Activated CD8-positive, alpha-beta memory T cell treated with anti-CD3 and anti-CD28 coated beads, Interleukin-2, amount 10 ng/mL, durations not matched to agents 7 days and 5 days (primary cell): ENCODE measurements at regions not wholly inside any gene's neighbourhood (a gene's known extent, or its start where the extent isn't known, plus 50 kb on each side); places are given as distances from the start of the nearest gene placed in this dataset.
A peak's percentile ranks its signal among the peaks of the same experiment; 100 is the strongest.

ENCODE experiments used
- ATAC-seq: fragments of 150-1000 bp; cut with Tn5 transposase; one replicate; pipeline ENCODE4 v1.10.0; 2021; ENCODE audit warnings: moderate library complexity
- CTCF ChIA-PET: fragments of 350-600 bp; sonication (Branson Sonifier 250); formaldehyde crosslinking; loops from one replicate; lab custom pipeline; 2021; ENCODE audit warnings: antibody characterized with exemption; lab: Charles Lee
- DNase-seq: peaks from one replicate; pipeline ENCODE4 v3.0.0-alpha.2; 2020
- H3K27ac Mint-ChIP-seq: one replicate; pipeline ENCODE4 v1.8.0; 2021; ENCODE audit warnings: mild to moderate bottlenecking, mixed read lengths
- H3K27me3 Mint-ChIP-seq: one replicate; pipeline ENCODE4 v1.8.0; 2021; ENCODE audit warnings: mixed read lengths
- H3K36me3 Mint-ChIP-seq: one replicate; pipeline ENCODE4 v1.8.0; 2021; ENCODE audit warnings: mild to moderate bottlenecking, mixed read lengths
- H3K4me1 Mint-ChIP-seq: one replicate; pipeline ENCODE4 v1.8.0; 2021; ENCODE audit warnings: mixed read lengths
- H3K4me3 Mint-ChIP-seq: one replicate; pipeline ENCODE4 v1.8.0; 2021; ENCODE audit warnings: mild to moderate bottlenecking, moderate library complexity, mixed read lengths
- H3K9me3 Mint-ChIP-seq: one replicate; pipeline ENCODE4 v1.8.0; 2022; ENCODE audit warnings: low read depth, mixed read lengths

DNA sequence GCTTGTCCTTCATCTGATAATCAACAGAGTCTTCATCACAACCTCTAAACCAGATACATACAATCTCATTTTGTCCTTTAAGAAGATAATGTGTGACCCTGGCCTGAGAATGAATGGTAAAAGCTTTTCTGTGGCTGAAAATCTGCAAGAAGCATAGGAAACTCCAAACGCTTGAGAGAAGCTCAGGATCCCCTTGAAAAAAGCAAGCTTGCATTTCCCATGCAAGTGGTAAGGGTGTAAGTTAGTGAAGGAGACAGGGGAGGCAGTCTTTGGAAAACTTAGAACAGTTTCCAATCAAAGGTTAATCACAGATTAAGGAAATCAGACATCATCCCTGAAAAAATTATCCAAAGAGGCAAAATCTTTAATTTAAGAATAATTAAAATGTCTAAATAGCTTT lies 413.6 kb upstream of the SALL3 start:
- Mint-ChIP-seq H3K36me3 (no peaks in the 10 kb centered on the region), H3K4me3 (no peak overlapping the region), H3K9me3 (peaks cover 12% of the 10 kb centered on the region), H3K4me1 (no peaks in the 10 kb centered on the region), H3K27ac (no peak overlapping the region), H3K27me3 (no peaks in the 10 kb centered on the region)
- CTCF ChIA-PET, result no interaction called here
- no peak for DNase-seq
- ATAC-seq, result no peak

DNA sequence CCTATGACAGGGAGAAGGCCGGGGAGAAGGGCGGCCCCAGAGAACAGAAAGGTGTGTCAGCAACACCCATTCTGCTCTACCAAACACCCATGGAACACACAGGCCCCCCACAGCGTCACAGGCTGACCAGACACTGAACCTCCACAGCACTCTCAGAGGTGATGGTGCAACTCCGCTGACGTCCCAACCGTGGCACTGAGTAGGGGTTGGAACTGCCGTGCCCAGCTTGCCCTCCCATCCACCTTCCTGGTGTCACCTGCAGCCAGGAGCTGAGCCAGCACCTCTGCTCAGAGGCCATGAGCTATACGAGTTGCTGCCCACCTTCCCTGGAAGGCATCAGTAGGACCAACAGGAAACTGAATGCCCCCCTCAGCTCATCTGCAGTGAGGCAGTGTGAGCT lies 412.9 kb upstream of the SALL3 start:
- Mint-ChIP-seq H3K4me1 (no peaks in the 10 kb centered on the region), H3K4me3 (no peak overlapping the region), H3K27ac (no peak overlapping the region), H3K9me3 (peaks cover 15% of the 10 kb centered on the region), H3K36me3 (no peaks in the 10 kb centered on the region), H3K27me3 (no peaks in the 10 kb centered on the region)
- DNase-seq (no peak), ATAC-seq (no peak)
- CTCF ChIA-PET, result no interaction called here

DNA sequence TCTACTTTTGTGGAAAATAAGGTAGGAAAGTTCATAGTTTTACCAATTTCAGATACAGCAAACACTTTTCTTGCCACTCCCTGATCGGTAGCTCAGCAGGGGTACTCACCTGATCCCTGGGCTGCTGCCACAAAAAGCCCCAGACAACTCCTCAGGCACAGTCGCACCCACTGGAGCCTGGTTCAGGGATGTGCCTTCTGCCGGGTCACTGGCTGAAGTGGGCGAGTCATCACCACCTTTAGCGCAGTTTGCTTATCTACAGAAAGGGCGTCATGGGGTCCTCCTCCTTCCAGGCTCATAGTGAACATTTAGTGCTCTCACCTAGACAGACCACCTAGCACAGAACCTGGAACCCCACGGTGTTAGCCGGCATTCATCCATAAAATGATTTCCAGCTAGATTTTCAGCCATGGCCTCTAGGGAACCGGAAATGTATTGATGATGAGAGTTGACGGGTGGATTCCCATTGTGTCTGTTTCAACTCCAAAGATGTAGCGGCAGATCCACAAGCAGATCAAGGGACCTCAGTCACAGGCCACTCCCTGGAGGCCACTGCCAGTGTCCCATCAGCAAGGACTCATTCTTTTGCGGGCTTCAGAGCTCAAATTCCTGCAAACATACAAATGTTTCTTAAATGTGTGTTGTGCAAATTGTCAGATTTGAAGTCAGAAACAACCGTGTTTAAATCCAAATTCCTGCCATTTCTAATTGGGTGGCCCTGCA lies 408.4 kb upstream of the SALL3 start:
- DNase-seq (no peak), ATAC-seq (no peak)
- Mint-ChIP-seq H3K9me3 (peaks cover 23% of the 10 kb centered on the region), H3K4me1 (no peaks in the 10 kb centered on the region), H3K4me3 (no peak overlapping the region), H3K27ac (no peak overlapping the region), H3K27me3 (no peaks in the 10 kb centered on the region), H3K36me3 (no peaks in the 10 kb centered on the region)
- CTCF ChIA-PET, result no interaction called here

DNA sequence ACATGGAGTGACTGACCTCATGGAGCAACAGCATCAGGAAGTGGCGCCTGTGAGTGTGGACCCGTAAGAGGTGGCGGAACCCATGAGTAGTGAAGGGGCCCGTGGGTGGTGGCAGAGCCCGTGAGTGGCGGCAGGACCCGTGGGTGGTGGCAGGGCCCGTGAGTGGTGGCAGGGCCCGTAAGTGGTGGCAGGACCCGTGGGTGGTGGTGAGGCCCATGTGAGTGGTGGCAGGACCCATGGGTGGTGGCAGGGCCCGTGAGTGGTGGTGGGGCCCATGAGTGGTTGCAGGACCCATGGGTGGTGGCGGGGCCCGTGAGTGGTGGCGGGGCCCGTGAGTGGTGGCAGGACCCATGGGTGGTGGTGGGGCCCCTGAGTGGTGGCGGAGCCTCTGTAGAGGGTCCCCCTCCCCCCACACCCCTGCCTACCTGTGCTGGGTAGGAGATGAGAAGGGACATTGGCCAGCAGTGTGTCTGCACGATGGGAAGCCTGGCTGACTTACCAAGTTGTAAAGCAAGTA lies 407.7 kb upstream of the SALL3 start:
- CTCF ChIA-PET, result interaction anchor here (0.7 kb wide), 1 partner anchor 15 kb away, joined by 3 read pairs; no protein-coding TSS in a partner anchor
- Mint-ChIP-seq H3K27ac (no peak overlapping the region), H3K27me3 (no peaks in the 10 kb centered on the region), H3K4me3 (no peak overlapping the region), H3K9me3 (peaks cover 26% of the 10 kb centered on the region), H3K4me1 (no peaks in the 10 kb centered on the region), H3K36me3 (no peaks in the 10 kb centered on the region)
- DNase-seq (no peak), ATAC-seq (no peak)

GRCh38 chr18:78573773-78574172 lies 405.8 kb upstream of the SALL3 start:
- no peaks in the 10 kb centered on the region for H3K4me1 Mint-ChIP-seq
- H3K27me3 Mint-ChIP-seq, result no peaks in the 10 kb centered on the region
- no peak overlapping the region for H3K27ac Mint-ChIP-seq
- DNase-seq (no peak), ATAC-seq (no peak)
- CTCF ChIA-PET, result no interaction called here
- H3K36me3 Mint-ChIP-seq, result no peaks in the 10 kb centered on the region
- no peak overlapping the region for H3K4me3 Mint-ChIP-seq
- H3K9me3 Mint-ChIP-seq, result peaks cover 24% of the 10 kb centered on the region

DNA sequence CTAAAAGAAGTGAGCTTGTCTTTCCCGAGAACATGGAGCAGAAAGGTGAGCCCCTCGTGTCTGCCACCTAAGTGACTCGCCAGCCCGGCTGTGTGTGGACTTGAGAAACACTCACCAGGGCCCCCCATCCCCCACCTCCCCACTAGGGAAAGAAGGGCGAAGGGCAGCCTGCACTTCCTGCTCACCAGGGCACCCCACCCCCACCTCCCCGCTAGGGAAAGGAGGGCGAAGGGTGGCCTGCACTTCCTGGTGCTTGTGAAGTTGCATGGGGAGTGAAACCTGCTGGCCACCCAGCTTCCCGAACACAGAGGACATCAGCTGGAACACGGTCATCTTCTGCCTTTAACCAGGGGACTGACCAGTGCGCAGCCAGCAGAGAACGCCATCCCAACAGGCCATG lies 402.7 kb upstream of the SALL3 start:
- Mint-ChIP-seq H3K4me3 (no peak overlapping the region), H3K27ac (no peak overlapping the region), H3K27me3 (no peaks in the 10 kb centered on the region), H3K36me3 (no peaks in the 10 kb centered on the region), H3K9me3 (peaks cover 27% of the 10 kb centered on the region), H3K4me1 (no peaks in the 10 kb centered on the region)
- ATAC-seq (no peak), DNase-seq (no peak)
- CTCF ChIA-PET, result no interaction called here

GRCh38 chr18:78579449-78579848 lies 400.2 kb upstream of the SALL3 start:
- CTCF ChIA-PET, result no interaction called here
- DNase-seq, result no peak
- Mint-ChIP-seq H3K27ac (no peak overlapping the region), H3K4me1 (no peaks in the 10 kb centered on the region), H3K27me3 (no peaks in the 10 kb centered on the region), H3K4me3 (no peak overlapping the region), H3K9me3 (peaks cover 18% of the 10 kb centered on the region), H3K36me3 (no peaks in the 10 kb centered on the region)
- ATAC-seq, result no peak

- CTCF ChIA-PET, result no interaction called here
- DNase-seq (no peak), ATAC-seq (no peak)
- Mint-ChIP-seq H3K4me1 (no peaks in the 10 kb centered on the region), H3K4me3 (no peak overlapping the region), H3K9me3 (peaks cover 15% of the 10 kb centered on the region), H3K27me3 (no peaks in the 10 kb centered on the region), H3K27ac (no peak overlapping the region), H3K36me3 (no peaks in the 10 kb centered on the region)
Observed at GRCh38 chr18:78579854-78580577, 399.6 kb upstream of the SALL3 start.

DNA sequence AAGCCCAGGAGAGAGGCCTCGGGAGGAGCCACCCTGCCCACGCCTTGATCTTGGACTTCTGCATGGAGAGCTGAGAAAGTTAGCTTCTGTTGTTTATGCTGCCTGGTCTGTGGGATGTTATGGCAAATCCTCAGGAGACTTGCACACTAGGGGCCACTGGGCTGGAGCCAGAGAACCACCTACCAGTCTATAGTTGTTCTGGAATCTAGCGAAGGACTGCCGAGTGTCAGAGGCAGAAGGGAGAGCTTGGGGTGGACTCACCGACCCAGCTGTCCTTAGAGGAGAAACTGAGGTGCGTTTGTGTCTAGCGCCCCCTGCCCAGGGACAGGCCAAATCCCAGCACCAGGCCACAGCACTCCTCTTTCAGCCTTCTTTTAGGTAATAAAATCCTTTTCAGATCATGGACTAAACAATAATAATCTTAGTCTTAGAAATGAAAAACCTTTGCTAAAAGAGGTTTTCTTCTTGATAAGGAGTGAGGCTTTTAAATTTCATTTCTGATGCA lies 398.7 kb upstream of the SALL3 start:
- no peaks in the 10 kb centered on the region for H3K27me3 Mint-ChIP-seq
- no peak overlapping the region for H3K27ac Mint-ChIP-seq
- ATAC-seq (no peak), DNase-seq (no peak)
- CTCF ChIA-PET, result no interaction called here
- no peaks in the 10 kb centered on the region for H3K36me3 Mint-ChIP-seq
- no peak overlapping the region for H3K4me3 Mint-ChIP-seq
- peaks cover 15% of the 10 kb centered on the region for H3K9me3 Mint-ChIP-seq
- no peaks in the 10 kb centered on the region for H3K4me1 Mint-ChIP-seq

GRCh38 chr18:78582181-78582709 lies 397.4 kb upstream of the SALL3 start:
- ATAC-seq, result no peak

DNA sequence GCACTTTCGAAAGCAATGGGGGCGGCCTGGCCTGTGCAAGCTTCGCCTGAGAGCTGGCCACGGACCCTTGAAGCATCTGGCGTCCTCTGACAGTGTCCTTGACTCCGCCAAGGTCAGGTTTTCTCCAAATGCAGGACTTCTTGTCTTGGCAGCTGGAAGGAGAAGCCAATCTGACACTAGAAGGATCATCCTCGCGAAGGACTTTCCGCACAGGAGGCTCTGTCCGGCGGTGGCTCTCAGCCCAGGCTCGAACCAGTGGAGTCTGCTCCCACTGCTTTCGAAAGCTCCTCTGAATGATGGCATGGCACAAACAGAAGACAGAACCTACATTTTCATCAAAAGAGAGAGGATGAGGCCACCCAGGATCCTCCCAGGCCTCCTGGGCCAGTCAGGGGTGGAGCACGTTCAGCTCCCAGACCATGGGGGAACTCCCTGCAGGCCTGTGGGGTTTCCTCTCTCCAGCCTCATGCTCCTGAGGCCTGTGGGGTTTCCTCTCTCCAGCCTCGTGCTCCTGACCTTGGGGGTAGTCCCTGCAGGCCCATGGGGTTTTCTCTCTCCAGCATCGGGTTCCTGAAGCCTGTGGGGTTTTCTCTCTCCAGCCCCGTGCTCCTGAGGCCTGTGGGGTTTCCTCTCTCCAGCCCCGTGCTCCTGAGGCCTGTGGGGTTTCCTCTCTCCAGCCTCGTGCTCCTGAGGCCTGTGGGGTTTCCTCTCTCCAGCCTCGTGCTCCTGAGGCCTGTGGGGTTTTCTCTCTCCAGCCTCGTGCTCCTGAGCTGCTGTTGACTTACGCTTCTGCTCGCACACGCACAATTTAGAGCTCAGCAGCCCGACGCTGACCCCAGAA lies 396.5 kb upstream of the SALL3 start:
- ATAC-seq (no peak), DNase-seq (peak; percentile 5)
- peaks cover 11% of the 10 kb centered on the region for H3K9me3 Mint-ChIP-seq
- H3K4me3 Mint-ChIP-seq, result no peak overlapping the region
- H3K36me3 Mint-ChIP-seq, result no peaks in the 10 kb centered on the region
- no peak overlapping the region for H3K27ac Mint-ChIP-seq
- no peaks in the 10 kb centered on the region for H3K27me3 Mint-ChIP-seq
- CTCF ChIA-PET, result no interaction called here
- no peaks in the 10 kb centered on the region for H3K4me1 Mint-ChIP-seq

More at GRCh38 chr18:78582181-78582709, 397.4 kb upstream of the SALL3 start:
- Mint-ChIP-seq H3K36me3 (no peaks in the 10 kb centered on the region), H3K27me3 (no peaks in the 10 kb centered on the region), H3K9me3 (peaks cover 11% of the 10 kb centered on the region), H3K27ac (no peak overlapping the region), H3K4me1 (no peaks in the 10 kb centered on the region), H3K4me3 (no peak overlapping the region)
- CTCF ChIA-PET, result no interaction called here
- peak; percentile 21 for DNase-seq

DNA sequence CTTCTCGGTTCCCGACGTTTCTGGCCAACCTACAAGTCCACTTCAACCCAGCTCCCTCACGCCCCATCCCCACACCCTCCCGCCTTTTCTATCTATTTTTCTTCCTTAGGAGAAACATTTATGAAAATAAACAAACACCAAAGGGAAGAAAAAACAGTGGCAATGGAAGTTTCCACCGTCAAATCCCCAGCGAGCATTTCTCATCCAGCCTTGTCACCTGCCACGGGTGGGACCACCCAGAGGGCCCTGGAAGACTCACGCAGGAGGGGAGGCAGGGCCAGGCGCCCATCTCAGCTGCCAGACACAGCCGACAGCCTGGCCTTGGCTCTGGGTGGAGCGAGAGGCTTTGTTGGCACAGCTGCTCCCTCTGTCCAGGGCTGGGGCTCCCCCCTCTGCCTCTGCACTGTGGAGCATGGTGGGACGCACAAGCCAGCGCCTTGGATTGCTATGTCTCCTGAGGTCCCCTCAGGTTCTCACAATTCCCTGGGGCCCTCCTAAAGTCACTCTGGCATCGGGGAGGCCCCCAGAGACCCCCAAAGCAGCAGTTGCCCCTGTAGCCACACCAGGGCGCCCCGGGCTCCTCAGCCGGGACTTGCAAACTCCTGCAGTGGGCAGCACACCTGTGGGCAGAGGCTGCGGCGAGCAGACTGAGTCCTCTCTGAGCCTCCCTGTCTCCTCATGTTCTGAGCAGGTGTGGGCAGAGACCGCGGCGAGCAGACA lies 395.7 kb upstream of the SALL3 start:
- ATAC-seq, result no peak
- Mint-ChIP-seq H3K27me3 (no peaks in the 10 kb centered on the region), H3K9me3 (peaks cover 4% of the 10 kb centered on the region), H3K27ac (no peak overlapping the region), H3K36me3 (no peaks in the 10 kb centered on the region), H3K4me1 (no peaks in the 10 kb centered on the region), H3K4me3 (no peak overlapping the region)
- CTCF ChIA-PET, result no interaction called here
- DNase-seq, result no peak
